Hepatocyte (in vitro differentiated cells): ENCODE measurements at regions not wholly inside any gene's neighbourhood (a gene's known extent, or its start where the extent isn't known, plus 50 kb on each side); places are given as distances from the start of the nearest gene placed in this dataset.

Source experiments
- DNase-seq: peaks from one replicate; pipeline ENCODE4 v3.0.0-alpha.2; 2016; ENCODE audit warnings: low spot score
- H2AFZ ChIP-seq: fragments of 200-600 bp; sonication (generic); 2 replicates; pipeline ENCODE4 v1.6.0; 2016; ENCODE audit warnings: antibody characterized with exemption, mild to moderate bottlenecking
- H3K27ac ChIP-seq: fragments of 200-600 bp; sonication (generic); 2 replicates; pipeline ENCODE4 v1.5.1; 2016; ENCODE audit warnings: mild to moderate bottlenecking
- H3K27me3 ChIP-seq: fragments of 200-600 bp; sonication (generic); 2 replicates; pipeline ENCODE4 v1.6.1; 2016
- H3K36me3 ChIP-seq: fragments of 200-600 bp; sonication (generic); replicated peaks from 2 replicates; pipeline ENCODE4 v1.5.1; 2016; ENCODE audit warnings: low read depth; ENCODE audit not compliant: insufficient read depth
- H3K4me1 ChIP-seq: fragments of 200-600 bp; sonication (generic); 2 replicates; pipeline ENCODE4 v1.5.1; 2016; ENCODE audit warnings: mild to moderate bottlenecking, moderate library complexity; ENCODE audit not compliant: insufficient read depth
- H3K4me2 ChIP-seq: fragments of 200-600 bp; sonication (generic); 2 replicates; pipeline ENCODE4 v1.6.0; 2016
- H3K4me3 ChIP-seq: fragments of 200-600 bp; sonication (generic); 2 replicates; pipeline ENCODE4 v1.5.1; 2016; ENCODE audit warnings: mild to moderate bottlenecking
- H3K79me2 ChIP-seq: fragments of 200-600 bp; sonication (generic); 2 replicates; pipeline ENCODE4 v1.6.0; 2017; ENCODE audit warnings: mild to moderate bottlenecking
- H3K9me2 ChIP-seq: fragments of 200-600 bp; sonication (generic); replicated peaks from 2 replicates; pipeline ENCODE4 v1.6.0; 2017; ENCODE audit warnings: mild to moderate bottlenecking; ENCODE audit not compliant: insufficient read depth
- H3K9me3 ChIP-seq: fragments of 200-600 bp; sonication (generic); 2 replicates; pipeline ENCODE4 v1.5.1; 2016; ENCODE audit warnings: low read depth, mild to moderate bottlenecking
- H4K20me1 ChIP-seq: fragments of 200-600 bp; sonication (generic); 2 replicates; pipeline ENCODE4 v1.6.0; 2016; ENCODE audit warnings: mild to moderate bottlenecking; ENCODE audit not compliant: insufficient read depth, poor library complexity, severe bottlenecking
- EZH2 ChIP-seq: fragments of 200-600 bp; sonication (generic); IDR thresholded peaks from 2 replicates; pipeline ENCODE4 v1.6.1; 2016; ENCODE audit warnings: antibody characterized with exemption, mild to moderate bottlenecking, borderline replicate concordance
- EZH2phosphoT487 ChIP-seq: fragments of 200-600 bp; sonication (generic); IDR thresholded peaks from one replicate; pipeline ENCODE4 v1.6.1; 2018; ENCODE audit warnings: antibody characterized with exemption, mild to moderate bottlenecking, low read depth, moderate library complexity; ENCODE audit not compliant: unreplicated experiment, severe bottlenecking
- WGBS: methylation state at CpG from one replicate; pipeline ENCODE4 v1.1.6; 2016; ENCODE audit warnings: low lambda C conversion rate; ENCODE audit errors: missing lambda C conversion rate; 5-methylcytosine and 5-hydroxymethylcytosine counted together
- TF ChIP-seq, protein P1 (sequence below): fragments of 200-600 bp; sonication (generic); IDR thresholded peaks from 2 replicates; pipeline ENCODE4 v1.5.1; 2016; ENCODE audit warnings: antibody characterized with exemption, mild to moderate bottlenecking; ENCODE audit not compliant: poor library complexity

DNA sequence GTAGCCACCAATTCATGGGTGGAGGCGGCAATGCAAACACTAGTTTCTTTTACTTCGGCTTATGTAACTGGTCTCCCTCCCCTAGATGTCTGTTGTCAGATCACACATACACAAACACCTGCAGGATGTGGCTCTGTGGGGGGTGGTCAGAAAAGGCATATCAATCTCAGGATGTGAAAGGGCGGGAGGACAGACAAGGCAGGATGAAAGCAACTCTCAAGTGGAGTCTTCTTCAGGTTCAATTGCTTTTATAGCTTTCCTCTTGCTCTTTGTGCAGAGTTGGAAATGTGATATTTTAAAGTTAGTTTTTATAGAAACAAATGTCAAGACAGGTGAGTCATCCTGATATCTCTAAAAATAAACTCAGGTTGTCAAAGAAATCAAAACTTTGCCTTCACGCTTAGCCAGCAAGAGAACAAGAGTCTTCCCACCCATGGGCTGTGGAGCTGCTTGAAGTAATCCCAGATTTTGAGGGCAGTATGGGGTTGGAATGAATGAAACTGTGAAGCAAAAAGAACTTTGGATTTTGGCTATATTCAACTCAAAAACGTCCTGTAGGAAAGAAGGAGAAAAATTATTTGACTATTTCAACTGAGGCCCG, 423.4 kb downstream of the GUCY1A2 start:
- Histone ChIP-seq H3K27me3 (no peaks in the 10 kb centered on the region), H4K20me1 (no peaks in the 10 kb centered on the region), H3K9me3 (no peaks in the 10 kb centered on the region), H3K4me1 (no peaks in the 10 kb centered on the region), H2AFZ (no peak overlapping the region), H3K36me3 (no peaks in the 10 kb centered on the region), H3K4me2 (no peak overlapping the region), H3K9me2 (no peaks in the 10 kb centered on the region), H3K4me3 (no peak overlapping the region), H3K27ac (no peak overlapping the region), H3K79me2 (no peaks in the 10 kb centered on the region)
- no peak for DNase-seq
- TF ChIP-seq EZH2: no peak
- TF ChIP-seq, protein P1, sequence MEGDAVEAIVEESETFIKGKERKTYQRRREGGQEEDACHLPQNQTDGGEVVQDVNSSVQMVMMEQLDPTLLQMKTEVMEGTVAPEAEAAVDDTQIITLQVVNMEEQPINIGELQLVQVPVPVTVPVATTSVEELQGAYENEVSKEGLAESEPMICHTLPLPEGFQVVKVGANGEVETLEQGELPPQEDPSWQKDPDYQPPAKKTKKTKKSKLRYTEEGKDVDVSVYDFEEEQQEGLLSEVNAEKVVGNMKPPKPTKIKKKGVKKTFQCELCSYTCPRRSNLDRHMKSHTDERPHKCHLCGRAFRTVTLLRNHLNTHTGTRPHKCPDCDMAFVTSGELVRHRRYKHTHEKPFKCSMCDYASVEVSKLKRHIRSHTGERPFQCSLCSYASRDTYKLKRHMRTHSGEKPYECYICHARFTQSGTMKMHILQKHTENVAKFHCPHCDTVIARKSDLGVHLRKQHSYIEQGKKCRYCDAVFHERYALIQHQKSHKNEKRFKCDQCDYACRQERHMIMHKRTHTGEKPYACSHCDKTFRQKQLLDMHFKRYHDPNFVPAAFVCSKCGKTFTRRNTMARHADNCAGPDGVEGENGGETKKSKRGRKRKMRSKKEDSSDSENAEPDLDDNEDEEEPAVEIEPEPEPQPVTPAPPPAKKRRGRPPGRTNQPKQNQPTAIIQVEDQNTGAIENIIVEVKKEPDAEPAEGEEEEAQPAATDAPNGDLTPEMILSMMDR: no peak
- no peak for TF ChIP-seq EZH2phosphoT487
- 76% methylated on average over 6 of the region's 6 CpGs for WGBS

DNA sequence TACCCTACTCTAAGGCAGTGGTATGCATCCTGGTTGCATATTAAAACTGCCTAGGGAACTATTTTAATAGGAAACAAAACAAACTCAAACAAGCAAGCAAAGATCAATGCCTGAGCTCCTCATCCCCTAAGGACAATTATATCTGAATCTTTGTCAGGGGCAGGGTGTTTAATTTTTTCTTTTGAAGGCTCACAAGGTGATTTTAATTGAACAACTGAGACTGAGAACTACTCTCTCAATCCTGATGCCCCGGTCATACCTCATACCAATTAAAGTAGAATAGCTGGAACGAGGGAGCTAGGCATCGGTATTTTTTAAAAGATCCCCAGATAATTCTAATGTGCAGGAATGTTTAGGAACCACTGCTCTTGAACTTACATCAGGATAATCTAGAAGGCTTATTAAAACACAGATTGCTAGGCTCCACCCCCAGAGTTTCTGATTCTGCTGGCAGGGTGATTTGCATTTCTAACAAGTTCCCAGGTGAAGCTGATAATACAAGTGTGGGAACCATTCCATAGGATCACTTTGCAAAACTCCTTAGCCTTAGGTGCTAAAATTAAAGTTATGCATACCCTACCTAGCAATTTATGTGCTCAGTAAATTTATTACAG, 416.5 kb downstream of the GUCY1A2 start:
- no peaks in the 10 kb centered on the region for H3K9me3 ChIP-seq
- H3K4me2 ChIP-seq: no peak overlapping the region
- no peaks in the 10 kb centered on the region for H3K36me3 ChIP-seq
- H2AFZ ChIP-seq: no peak overlapping the region
- H3K9me2 ChIP-seq: no peaks in the 10 kb centered on the region
- H3K79me2 ChIP-seq: no peaks in the 10 kb centered on the region
- no peak for DNase-seq
- 74% methylated on average over 3 of the region's 3 CpGs for WGBS
- no peak overlapping the region for H3K27ac ChIP-seq
- H3K4me3 ChIP-seq: no peak overlapping the region
- H3K27me3 ChIP-seq: no peaks in the 10 kb centered on the region
- no peaks in the 10 kb centered on the region for H3K4me1 ChIP-seq
- no peaks in the 10 kb centered on the region for H4K20me1 ChIP-seq
- TF ChIP-seq, protein P1: no peak
- TF ChIP-seq EZH2phosphoT487 (no peak), EZH2 (no peak)

DNA sequence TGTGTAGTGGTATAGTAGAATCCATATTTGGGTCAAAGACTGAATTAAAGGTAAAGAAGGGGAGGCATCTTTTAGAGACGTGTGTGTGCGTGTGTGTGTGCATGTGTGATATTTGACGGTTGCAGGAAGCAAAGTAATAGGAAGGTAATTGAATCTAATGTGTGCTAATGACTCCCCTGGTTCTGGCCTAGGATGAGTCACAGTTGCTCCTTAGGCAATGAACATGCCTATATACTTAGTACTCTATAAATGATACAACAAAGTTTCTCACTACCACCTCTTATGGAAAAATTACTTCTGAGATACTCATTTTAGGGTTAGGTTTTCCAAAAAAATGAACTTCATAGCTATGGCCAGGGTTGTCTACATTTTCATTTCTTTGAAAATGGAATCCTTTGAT, 409.6 kb downstream of the GUCY1A2 start:
- H3K27ac ChIP-seq: no peak overlapping the region
- no peaks in the 10 kb centered on the region for H4K20me1 ChIP-seq
- H3K79me2 ChIP-seq: no peaks in the 10 kb centered on the region
- no peaks in the 10 kb centered on the region for H3K36me3 ChIP-seq
- H3K9me2 ChIP-seq: no peaks in the 10 kb centered on the region
- no peak overlapping the region for H3K4me3 ChIP-seq
- WGBS: 76% methylated on average over 3 of the region's 3 CpGs
- no peak overlapping the region for H2AFZ ChIP-seq
- no peaks in the 10 kb centered on the region for H3K27me3 ChIP-seq
- H3K4me2 ChIP-seq: no peak overlapping the region
- DNase-seq: no peak
- H3K9me3 ChIP-seq: no peaks in the 10 kb centered on the region
- TF ChIP-seq, protein P1: no peak
- TF ChIP-seq EZH2 (no peak), EZH2phosphoT487 (no peak)
- no peaks in the 10 kb centered on the region for H3K4me1 ChIP-seq
